ENCODE measurements at regions not wholly inside any gene's neighbourhood (a gene's known extent, or its start where the extent isn't known, plus 50 kb on each side); places are given as distances from the start of the nearest gene placed in this dataset.

GRCh38 chr14:87388946-87389345 is 604.0 kb downstream of the GALC start:
- Histone ChIP-seq H3K9me2 (ENCODE audit: insufficient read depth, low read length) (no peaks in the 10 kb centered on the region), H3K9me3 (ENCODE audit: low read length) (no peaks in the 10 kb centered on the region), H3K4me3 (ENCODE audit: low read length) (no peak overlapping the region), H3K36me3 (ENCODE audit: insufficient read depth, low read length) (no peaks in the 10 kb centered on the region), H3K27ac (ENCODE audit: low read length) (no peak overlapping the region), H3K9ac (ENCODE audit: low read length) (no peak overlapping the region), H2AFZ (ENCODE audit: low read depth, low read length) (no peak overlapping the region), H3K27me3 (ENCODE audit: insufficient read depth, low read depth, low read length) (no peaks in the 10 kb centered on the region), H4K20me1 (ENCODE audit: insufficient read depth) (no peaks in the 10 kb centered on the region), H3F3A (ENCODE audit: insufficient read depth, low read length, poor library complexity, severe bottlenecking) (no peaks in the 10 kb centered on the region), H3K4me2 (ENCODE audit: low read length) (no peak overlapping the region), H3K79me2 (replicated peaks; ENCODE audit: insufficient read depth, low read length) (no peaks in the 10 kb centered on the region)
- TF ChIP-seq EP300 (conservative IDR thresholded peaks at IDR 0.05; ENCODE audit: poor library complexity, severe bottlenecking): no peak
- no peak for TF ChIP-seq REST (IDR thresholded peaks at IDR 0.05; ENCODE audit: borderline replicate concordance)
- TF ChIP-seq CTCF (IDR thresholded peaks at IDR 0.05; ENCODE audit: poor library complexity, severe bottlenecking): no peak
- TF ChIP-seq RAD21 (conservative IDR thresholded peaks at IDR 0.05): no peak
- TF ChIP-seq EZH2 (IDR thresholded peaks at IDR 0.05; ENCODE audit: borderline replicate concordance, insufficient read depth, low read length, poor library complexity, severe bottlenecking): no peak
- TF ChIP-seq SMC3 (conservative IDR thresholded peaks at IDR 0.05; ENCODE audit: poor library complexity): no peak
- TF ChIP-seq MXI1 (conservative IDR thresholded peaks at IDR 0.05; ENCODE audit: poor library complexity, severe bottlenecking): no peak
- no peak for TF ChIP-seq TAF1 (IDR thresholded peaks at IDR 0.05; ENCODE audit: low read depth)
- TF ChIP-seq POLR2AphosphoS5 (IDR thresholded peaks at IDR 0.05): no peak

DNA sequence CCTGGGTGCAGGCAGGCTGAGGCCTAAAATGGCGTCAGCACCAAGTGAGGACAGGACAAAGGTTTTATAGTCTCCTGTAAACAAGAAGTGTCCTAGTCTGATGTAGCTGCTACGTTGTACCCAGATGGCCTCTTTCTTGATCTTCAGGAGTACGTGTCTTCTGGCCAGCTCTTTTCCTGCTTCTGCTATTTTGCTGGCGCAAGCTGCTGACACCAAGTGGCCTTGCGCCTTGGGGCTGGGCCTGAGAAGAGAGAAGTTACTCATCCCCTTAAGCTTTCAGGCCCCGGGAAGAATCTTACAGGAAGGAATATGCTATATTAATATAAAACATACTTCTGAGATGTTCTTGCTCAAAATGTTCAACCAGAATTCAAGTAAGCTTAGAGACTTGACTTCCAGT is 605.2 kb downstream of the GALC start:
- Histone ChIP-seq H3K27ac (ENCODE audit: low read length) (no peak overlapping the region), H2AFZ (ENCODE audit: low read depth, low read length) (no peak overlapping the region)

More for the DNA sequence above, 605.2 kb downstream of the GALC start:
- H3K4me2 ChIP-seq (ENCODE audit: low read length): no peak overlapping the region
- no peaks in the 10 kb centered on the region for H4K20me1 ChIP-seq (ENCODE audit: insufficient read depth)
- H3K4me3 ChIP-seq (ENCODE audit: low read length): no peak overlapping the region
- no peaks in the 10 kb centered on the region for H3K79me2 ChIP-seq (replicated peaks; ENCODE audit: insufficient read depth, low read length)
- H3K9me2 ChIP-seq (ENCODE audit: insufficient read depth, low read length): no peaks in the 10 kb centered on the region
- no peaks in the 10 kb centered on the region for H3K27me3 ChIP-seq (ENCODE audit: insufficient read depth, low read depth, low read length)
- H3K9me3 ChIP-seq (ENCODE audit: low read length): no peaks in the 10 kb centered on the region
- TF ChIP-seq EZH2 (IDR thresholded peaks at IDR 0.05; ENCODE audit: borderline replicate concordance, insufficient read depth, low read length, poor library complexity, severe bottlenecking) (no peak), SMC3 (conservative IDR thresholded peaks at IDR 0.05; ENCODE audit: poor library complexity) (no peak), TAF1 (IDR thresholded peaks at IDR 0.05; ENCODE audit: low read depth) (no peak), REST (IDR thresholded peaks at IDR 0.05; ENCODE audit: borderline replicate concordance) (no peak), POLR2AphosphoS5 (IDR thresholded peaks at IDR 0.05) (no peak)
- H3F3A ChIP-seq (ENCODE audit: insufficient read depth, low read length, poor library complexity, severe bottlenecking): no peaks in the 10 kb centered on the region
- no peak overlapping the region for H3K9ac ChIP-seq (ENCODE audit: low read length)
- H3K36me3 ChIP-seq (ENCODE audit: insufficient read depth, low read length): no peaks in the 10 kb centered on the region
